ENCODE measurements at regions not wholly inside any gene's neighbourhood (a gene's known extent, or its start where the extent isn't known, plus 50 kb on each side); places are given as distances from the start of the nearest gene placed in this dataset.

- no peak overlapping the region for H3K4me3 ChIP-seq (ENCODE audit: low read depth, low read length)
- no peak for DNase-seq (ENCODE audit: low read depth)
These were observed 183.7 kb upstream of the CADM1 start for GRCh38 chr11:115687934-115688333.

- no peak overlapping the region for H3K4me3 ChIP-seq (ENCODE audit: low read depth, low read length)
- DNase-seq (ENCODE audit: low read depth) = no peak
These were observed 180.5 kb upstream of the CADM1 start for GRCh38 chr11:115684699-115685098.

GRCh38 chr11:115684135-115684534 lies 179.9 kb upstream of the CADM1 start:
- DNase-seq (ENCODE audit: low read depth) = no peak
- H3K4me3 ChIP-seq (ENCODE audit: low read depth, low read length) = no peak overlapping the region

- H3K4me3 ChIP-seq (ENCODE audit: low read depth, low read length) = no peak overlapping the region
- no peak for DNase-seq (ENCODE audit: low read depth)
These were observed 178.7 kb upstream of the CADM1 start for GRCh38 chr11:115682888-115683287.

GRCh38 chr11:115682101-115682500 lies 177.9 kb upstream of the CADM1 start:
- no peak for DNase-seq (ENCODE audit: low read depth)
- no peak overlapping the region for H3K4me3 ChIP-seq (ENCODE audit: low read depth, low read length)

GRCh38 chr11:115679945-115680344 lies 175.7 kb upstream of the CADM1 start:
- DNase-seq (ENCODE audit: low read depth) = no peak
- H3K4me3 ChIP-seq (ENCODE audit: low read depth, low read length) = no peak overlapping the region

GRCh38 chr11:115678942-115679341 lies 174.7 kb upstream of the CADM1 start:
- no peak for DNase-seq (ENCODE audit: low read depth)

GRCh38 chr11:115677190-115677589 lies 173.0 kb upstream of the CADM1 start:
- DNase-seq (ENCODE audit: low read depth) = no peak
- H3K4me3 ChIP-seq (ENCODE audit: low read depth, low read length) = no peak overlapping the region

More at GRCh38 chr11:115678942-115679341, 174.7 kb upstream of the CADM1 start:
- H3K4me3 ChIP-seq (ENCODE audit: low read depth, low read length) = no peak overlapping the region

- no peak for DNase-seq (ENCODE audit: low read depth)
These were observed 172.6 kb upstream of the CADM1 start for GRCh38 chr11:115676768-115677167.

GRCh38 chr11:115676206-115676605 lies 172.0 kb upstream of the CADM1 start:
- no peak overlapping the region for H3K4me3 ChIP-seq (ENCODE audit: low read depth, low read length)
- DNase-seq (ENCODE audit: low read depth) = no peak

More at GRCh38 chr11:115676768-115677167, 172.6 kb upstream of the CADM1 start:
- no peak overlapping the region for H3K4me3 ChIP-seq (ENCODE audit: low read depth, low read length)

GRCh38 chr11:115674937-115675544 lies 170.8 kb upstream of the CADM1 start:
- H3K4me3 ChIP-seq (ENCODE audit: low read depth, low read length) = no peak overlapping the region
- no peak for DNase-seq (ENCODE audit: low read depth)

GRCh38 chr11:115674176-115674936 lies 170.1 kb upstream of the CADM1 start:
- DNase-seq (ENCODE audit: low read depth) = no peak
- no peak overlapping the region for H3K4me3 ChIP-seq (ENCODE audit: low read depth, low read length)

GRCh38 chr11:115673720-115674119 lies 169.5 kb upstream of the CADM1 start:
- no peak overlapping the region for H3K4me3 ChIP-seq (ENCODE audit: low read depth, low read length)
- no peak for DNase-seq (ENCODE audit: low read depth)

- no peak overlapping the region for H3K4me3 ChIP-seq (ENCODE audit: low read depth, low read length)
These were observed 168.8 kb upstream of the CADM1 start for GRCh38 chr11:115672999-115673411.

GRCh38 chr11:115672412-115672811 lies 168.2 kb upstream of the CADM1 start:
- H3K4me3 ChIP-seq (ENCODE audit: low read depth, low read length) = no peak overlapping the region
- no peak for DNase-seq (ENCODE audit: low read depth)

More at GRCh38 chr11:115672999-115673411, 168.8 kb upstream of the CADM1 start:
- no peak for DNase-seq (ENCODE audit: low read depth)

- no peak overlapping the region for H3K4me3 ChIP-seq (ENCODE audit: low read depth, low read length)
- DNase-seq (ENCODE audit: low read depth) = no peak
These were observed 166.5 kb upstream of the CADM1 start for GRCh38 chr11:115670538-115671205.

GRCh38 chr11:115665958-115666357 lies 161.7 kb upstream of the CADM1 start:
- no peak overlapping the region for H3K4me3 ChIP-seq (ENCODE audit: low read depth, low read length)
- no peak for DNase-seq (ENCODE audit: low read depth)

- no peak overlapping the region for H3K4me3 ChIP-seq (ENCODE audit: low read depth, low read length)
- no peak for DNase-seq (ENCODE audit: low read depth)
These were observed 161.1 kb upstream of the CADM1 start for GRCh38 chr11:115665175-115665821.

- H3K4me3 ChIP-seq (ENCODE audit: low read depth, low read length) = no peak overlapping the region
- DNase-seq (ENCODE audit: low read depth) = no peak
These were observed 160.1 kb upstream of the CADM1 start for GRCh38 chr11:115664313-115664712.

GRCh38 chr11:115663790-115664189 lies 159.6 kb upstream of the CADM1 start:
- H3K4me3 ChIP-seq (ENCODE audit: low read depth, low read length) = no peak overlapping the region
- no peak for DNase-seq (ENCODE audit: low read depth)
